GM18508 (cell line): ENCODE measurements at regions not wholly inside any gene's neighbourhood (a gene's known extent, or its start where the extent isn't known, plus 50 kb on each side); places are given as distances from the start of the nearest gene placed in this dataset.
"Not testable (repeated sequence)": the region's sequence is repeated elsewhere in the genome, so short reads cannot be mapped to it uniquely, and the experiment has no call there.

Experiments used
- ATAC-seq: cut with Tn5 transposase; IDR thresholded peaks from one replicate; pipeline ENCODE4 v1.9.1; 2021; ENCODE audit warnings: moderate number of reproducible peaks; ENCODE audit not compliant: insufficient read depth, unreplicated experiment

DNA sequence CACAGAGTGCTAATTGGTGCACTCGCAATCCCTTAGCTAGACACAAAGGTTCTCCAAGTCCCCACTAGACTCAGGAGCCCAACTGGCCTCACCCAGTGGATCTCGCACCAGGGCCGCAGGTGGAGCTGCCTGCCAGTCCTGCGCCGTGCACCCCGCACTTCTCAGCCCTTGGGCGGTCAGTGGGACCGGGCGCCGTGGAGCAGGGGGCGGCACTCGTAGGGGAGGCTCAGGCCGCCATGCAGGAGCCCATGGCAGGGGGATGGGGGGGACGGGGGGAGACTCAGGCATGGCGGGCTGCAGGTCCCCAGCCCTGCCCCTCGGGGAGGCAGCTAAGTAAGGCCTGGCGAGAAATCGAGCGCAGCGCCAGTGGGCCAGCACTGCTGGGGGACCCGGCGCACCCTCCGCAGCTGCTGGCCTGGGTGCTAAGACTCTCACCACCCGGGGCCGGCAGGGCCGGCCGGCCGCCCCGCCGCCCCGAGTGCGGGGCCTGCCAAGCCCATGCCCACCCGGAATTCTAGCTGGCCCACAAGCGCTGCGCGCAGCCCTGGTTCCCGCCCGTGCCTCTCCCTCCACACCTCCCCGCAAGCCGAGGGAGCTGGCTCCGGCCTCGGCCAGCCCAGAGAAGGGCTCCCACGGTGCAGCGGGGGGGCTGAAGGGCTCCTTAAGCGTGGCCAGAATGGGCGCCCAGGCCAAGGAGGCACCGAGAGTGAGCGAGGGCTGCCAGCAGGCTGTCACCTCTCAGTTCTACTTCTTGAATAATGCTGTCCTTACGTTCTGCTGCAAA is 258.2 kb downstream of the GALC start:
- ATAC-seq = not testable (repeated sequence)

- not testable (repeated sequence) for ATAC-seq
These were observed 259.9 kb downstream of the GALC start for GRCh38 chr14:87733115-87733514.

DNA sequence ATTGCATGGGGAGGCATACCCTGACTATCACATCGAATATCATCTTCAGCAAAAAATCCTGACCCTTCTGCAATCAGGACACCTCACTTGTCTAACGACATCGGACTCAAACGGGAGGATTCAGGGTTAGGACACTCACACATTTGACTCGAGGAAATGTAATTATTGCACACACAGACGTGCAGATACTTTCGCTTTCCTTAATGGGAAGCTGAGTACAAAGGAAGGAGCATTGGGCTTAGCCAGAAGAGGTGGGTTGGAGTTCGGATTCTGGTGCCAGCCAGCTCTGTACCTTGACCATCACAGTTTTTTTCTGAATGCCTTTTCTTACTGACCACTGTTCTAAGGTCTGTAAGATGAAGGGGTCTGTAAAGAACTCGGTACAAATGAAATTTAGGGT is 260.4 kb downstream of the GALC start:
- ATAC-seq = no peak

- ATAC-seq = no peak
These were observed 267.7 kb downstream of the GALC start for GRCh38 chr14:87725318-87725717.

DNA sequence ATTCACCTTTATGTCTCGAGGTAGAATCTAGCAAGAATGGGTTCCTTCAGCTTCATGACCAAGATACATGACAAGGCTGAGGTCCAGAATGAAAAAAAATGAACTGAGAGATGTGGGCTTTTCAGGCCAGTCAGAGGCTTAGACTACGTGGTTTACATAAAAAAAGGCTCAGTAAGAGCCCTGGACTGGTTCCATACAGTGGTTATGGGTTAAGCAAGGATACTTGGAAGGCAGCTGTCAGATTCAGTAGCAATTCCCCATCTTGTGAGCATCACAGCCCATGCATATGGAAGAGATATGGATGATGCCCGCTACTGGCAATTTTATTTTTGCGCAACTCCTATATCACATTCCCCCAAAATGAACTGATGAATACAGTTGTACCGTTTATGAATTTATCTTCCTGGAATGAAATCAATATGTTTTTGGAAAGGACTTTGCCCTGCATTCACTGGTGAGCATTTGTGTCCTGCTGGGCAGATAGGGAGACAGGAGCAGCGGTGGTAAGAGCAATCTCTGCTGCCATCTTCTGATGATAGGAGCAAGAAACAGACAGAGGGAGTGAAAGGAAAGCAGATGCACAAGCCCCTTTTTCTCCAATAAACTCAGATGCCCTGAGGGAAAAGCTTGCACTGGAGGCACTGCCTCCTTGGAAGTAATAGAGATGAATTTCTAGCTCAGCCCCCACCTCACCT is 280.4 kb downstream of the GALC start:
- no peak for ATAC-seq

- no peak for ATAC-seq
These were observed 287.5 kb downstream of the GALC start for GRCh38 chr14:87705439-87705896.

GRCh38 chr14:87698481-87698880 is 294.5 kb downstream of the GALC start:
- ATAC-seq = no peak

- ATAC-seq = no peak
These were observed 296.5 kb downstream of the GALC start for GRCh38 chr14:87696485-87696884.

DNA sequence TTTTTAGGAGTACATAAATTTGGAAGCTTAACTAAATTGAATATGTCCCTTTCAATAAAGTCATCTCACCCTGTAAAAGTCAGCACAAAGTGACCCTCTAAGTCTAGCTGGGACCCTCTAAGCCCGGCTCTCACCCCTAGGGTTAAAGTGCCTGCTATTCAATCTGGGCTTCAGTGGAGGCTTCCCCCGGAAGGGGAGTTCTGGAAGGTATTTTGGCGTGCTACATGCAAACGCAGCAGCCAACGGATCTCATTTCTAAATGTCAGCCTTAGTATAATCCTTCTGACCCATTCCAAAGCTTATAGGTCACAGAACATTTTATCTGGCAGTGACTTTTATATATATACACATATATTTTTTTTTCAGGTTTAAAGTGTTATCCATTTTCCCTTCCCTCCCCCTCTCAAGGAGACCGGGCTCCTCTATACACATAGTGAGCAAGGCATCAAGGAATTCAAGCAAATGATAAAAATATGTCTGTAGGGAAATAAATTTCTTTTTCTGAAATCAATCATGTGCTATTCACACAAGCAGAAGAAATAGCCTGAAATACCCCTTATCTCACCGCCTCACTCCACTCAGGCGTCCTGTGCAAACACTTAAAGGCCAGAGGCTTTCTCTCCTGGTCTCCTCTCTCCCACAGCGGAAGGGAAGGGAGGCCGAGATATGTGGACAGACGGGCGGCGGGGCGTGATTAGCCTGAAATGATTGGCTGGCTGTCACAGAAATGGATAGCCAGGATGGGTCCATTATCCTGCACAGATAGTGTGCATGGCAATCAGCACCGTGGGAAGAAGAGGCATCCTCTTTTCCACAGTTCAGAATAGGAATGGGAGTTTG is 301.7 kb downstream of the GALC start:
- no peak for ATAC-seq

GRCh38 chr14:87690076-87690613 is 302.8 kb downstream of the GALC start:
- ATAC-seq = no peak

DNA sequence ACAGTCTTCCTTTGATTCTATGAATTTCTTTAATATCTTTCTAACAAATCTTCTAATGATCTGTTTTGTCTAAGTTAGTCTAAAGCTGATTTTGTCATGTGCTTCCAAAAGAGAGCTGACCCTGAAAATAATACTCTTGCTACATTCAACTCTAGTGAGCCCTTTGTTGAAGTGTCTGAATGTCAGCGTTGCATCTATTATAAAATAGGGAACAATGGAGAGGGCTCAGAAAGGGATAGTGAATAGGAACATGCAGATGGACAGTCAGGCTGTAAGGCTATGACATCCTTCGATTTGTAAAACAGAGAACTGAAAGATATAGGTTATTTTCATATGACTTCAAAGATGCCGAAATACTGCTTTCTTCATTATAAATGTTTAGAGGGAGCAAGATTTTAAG is 304.5 kb downstream of the GALC start:
- ATAC-seq = no peak

DNA sequence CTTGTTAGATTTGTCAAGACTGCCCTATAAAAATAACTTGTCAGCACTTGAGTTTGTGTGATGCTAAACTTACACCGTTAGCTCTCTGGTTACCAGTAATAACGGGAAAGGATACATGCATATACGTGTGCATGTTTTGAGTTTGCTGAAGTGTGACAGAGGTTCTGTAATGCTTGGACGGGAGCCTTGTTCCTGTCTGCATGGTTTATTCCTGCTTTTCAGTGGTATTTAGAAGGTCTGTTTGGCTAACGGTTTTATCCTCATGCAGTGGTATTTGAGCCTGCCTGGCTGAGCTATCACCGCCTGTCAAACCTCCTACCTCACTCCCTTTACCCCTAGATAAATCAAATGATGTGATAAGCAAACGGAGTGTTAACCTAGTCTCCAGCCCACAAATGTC is 305.6 kb downstream of the GALC start:
- no peak for ATAC-seq

DNA sequence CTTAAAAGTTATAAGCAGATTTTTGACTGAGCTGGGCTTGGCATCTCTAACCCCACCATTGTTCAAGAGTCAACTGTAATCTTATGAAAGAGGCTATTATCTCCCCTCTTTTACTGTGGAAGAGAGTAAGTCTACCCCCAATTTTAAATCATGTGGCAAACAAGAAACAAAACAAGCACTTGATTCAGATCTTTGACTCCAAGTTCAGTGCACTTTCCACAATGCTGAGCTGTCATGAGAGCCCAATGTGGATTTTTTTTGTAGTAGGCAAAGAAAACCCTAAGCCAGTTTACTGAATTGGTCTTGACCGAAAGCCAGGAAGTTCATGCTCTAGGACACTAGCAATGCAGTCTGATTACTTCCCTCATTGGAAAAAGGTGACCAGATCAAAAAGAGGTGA is 306.2 kb downstream of the GALC start:
- ATAC-seq = no peak

DNA sequence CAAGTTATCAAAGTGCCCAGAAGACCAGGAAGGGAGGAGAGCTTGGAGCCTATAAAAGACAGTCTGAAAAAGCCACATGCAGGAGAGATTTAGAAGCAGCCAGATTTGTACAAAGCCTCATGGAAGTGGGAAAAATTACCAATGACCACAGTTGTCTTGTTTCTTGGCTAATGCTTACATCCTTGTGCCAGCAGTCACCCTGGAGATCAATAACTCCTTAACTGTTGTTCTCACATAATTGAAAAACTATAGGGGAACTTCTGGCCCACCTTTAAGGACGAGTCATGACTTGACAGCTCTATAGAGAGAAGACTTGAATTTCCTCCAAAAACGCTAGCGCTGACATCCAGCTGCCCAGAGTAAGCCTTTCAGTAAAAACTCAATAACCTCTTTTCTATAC is 313.1 kb downstream of the GALC start:
- ATAC-seq = no peak

GRCh38 chr14:87678624-87679023 is 314.4 kb downstream of the GALC start:
- ATAC-seq = no peak

GRCh38 chr14:87676814-87677437 is 316.1 kb downstream of the GALC start:
- no peak for ATAC-seq

- ATAC-seq = no peak
These were observed 325.3 kb downstream of the GALC start for GRCh38 chr14:87667659-87668058.

DNA sequence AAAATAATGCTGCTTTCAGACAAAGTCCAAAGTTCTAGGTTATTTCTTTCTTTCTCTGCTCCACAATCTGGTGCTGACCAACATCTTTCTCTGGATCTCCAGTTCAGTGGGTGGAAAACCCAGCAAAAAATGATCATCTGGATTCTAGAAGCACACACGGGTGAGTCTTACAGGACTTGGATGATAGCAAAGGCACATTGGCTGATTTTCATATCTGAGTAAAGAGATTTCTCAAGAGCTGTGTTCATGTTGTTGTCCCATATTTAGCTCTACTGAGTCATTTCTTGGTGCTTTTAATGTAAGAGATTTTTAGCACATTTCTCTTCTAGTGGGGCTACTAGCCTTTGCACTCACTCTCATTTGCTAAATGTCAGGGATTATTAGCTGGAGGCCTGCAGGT is 336.7 kb downstream of the GALC start:
- no peak for ATAC-seq

- no peak for ATAC-seq
These were observed 340.7 kb downstream of the GALC start for GRCh38 chr14:87652278-87652677.

DNA sequence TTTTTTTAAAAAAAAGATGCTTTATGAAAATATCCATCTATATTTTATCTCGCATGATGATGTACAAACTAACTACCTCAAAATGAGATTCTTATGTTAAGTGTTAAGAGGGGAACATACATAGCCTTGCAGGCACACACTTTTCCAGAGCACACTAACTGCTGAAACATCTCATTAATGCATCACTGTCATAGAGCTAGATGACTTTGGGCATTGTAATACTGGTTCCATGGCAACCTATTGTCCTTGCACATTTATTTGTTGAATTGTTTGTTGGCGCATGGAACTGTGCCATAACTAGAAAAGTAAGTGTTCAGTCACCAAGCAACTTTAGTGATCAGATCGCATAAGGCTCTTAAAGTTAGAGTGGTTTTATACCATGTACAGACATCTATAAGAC is 348.3 kb downstream of the GALC start:
- ATAC-seq = no peak
